ENCODE measurements at regions not wholly inside any gene's neighbourhood (a gene's known extent, or its start where the extent isn't known, plus 50 kb on each side); places are given as distances from the start of the nearest gene placed in this dataset.
"Not testable (repeated sequence)": the region's sequence is repeated elsewhere in the genome, so short reads cannot be mapped to it uniquely, and the experiment has no call there.

DNA sequence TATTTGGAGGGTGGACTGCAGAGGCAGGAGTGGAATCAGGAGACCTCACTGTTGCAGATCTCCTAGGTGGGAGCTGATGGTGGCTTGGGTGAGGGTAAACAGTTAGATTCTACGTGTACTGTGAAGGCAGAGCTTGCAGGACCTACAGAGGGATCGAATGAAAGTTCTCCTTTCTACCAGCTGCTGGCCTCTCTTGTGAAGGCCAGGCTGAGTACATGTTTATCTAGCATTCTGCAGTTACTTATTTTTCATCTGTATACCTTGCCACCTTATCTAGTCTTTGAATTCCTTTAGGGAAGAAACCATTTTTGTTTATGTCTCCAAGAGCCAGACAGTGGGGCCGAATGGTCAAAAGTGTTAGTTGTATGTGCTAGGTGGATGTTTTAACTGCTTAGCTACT, 57.6 kb downstream of the PTTG1 start:
- DNase-seq, result no peak

- DNase-seq, result no peak
Observed at GRCh38 chr5:160479926-160480325, 58.3 kb downstream of the PTTG1 start.

GRCh38 chr5:160480652-160481051, 59.0 kb downstream of the PTTG1 start:
- no peak for DNase-seq

- DNase-seq, result no peak
Observed at GRCh38 chr5:160484678-160485077, 63.0 kb downstream of the PTTG1 start.

- no peak for DNase-seq
Observed at GRCh38 chr5:160485364-160485969, 63.8 kb downstream of the PTTG1 start.

GRCh38 chr5:160486573-160486972, 64.9 kb downstream of the PTTG1 start:
- peak; percentile 56 for DNase-seq

DNA sequence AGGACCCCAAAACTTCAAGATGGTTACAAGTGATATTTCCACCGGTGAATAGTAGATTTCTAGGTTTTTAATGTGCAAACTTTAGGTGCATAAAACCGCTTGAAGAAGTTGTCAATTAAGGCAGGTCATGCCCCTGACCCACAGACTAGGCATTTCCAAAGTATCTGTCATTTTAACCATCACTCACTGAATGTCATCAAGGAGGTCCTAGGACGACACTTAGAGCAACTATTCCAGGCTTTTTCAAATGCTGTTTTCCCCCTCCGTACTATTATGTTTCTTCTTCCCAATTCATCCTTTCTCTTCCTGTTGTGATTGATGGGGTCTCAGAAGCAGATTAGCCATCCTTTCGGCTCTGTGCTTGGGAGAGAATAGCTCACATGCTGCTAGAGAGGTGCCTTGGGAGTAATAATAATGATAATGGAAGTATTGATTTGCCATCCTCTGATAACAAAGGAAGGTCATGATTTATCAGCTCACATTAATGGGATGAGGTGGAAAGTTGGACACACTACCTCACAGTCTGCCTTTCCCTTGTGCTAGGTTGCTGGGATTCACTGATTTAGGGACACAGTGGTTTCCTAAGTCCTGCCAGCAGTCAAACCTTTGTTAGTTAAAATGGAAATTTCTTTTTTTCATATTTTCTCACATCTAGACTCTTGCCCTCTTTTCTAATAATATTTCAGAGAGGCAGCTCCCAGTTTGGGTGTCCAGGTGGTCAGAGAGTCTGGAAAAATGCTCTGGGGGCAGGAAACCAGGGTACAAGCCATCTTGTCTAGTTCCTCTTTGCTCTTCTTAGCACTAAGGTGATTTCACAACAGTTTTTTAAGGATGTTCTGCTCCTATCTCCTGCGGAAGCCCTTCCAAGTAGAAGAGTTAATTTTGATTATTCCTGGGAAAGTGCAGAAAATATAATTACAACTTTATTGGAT, 67.0 kb downstream of the PTTG1 start:
- DNase-seq, result no peak

DNA sequence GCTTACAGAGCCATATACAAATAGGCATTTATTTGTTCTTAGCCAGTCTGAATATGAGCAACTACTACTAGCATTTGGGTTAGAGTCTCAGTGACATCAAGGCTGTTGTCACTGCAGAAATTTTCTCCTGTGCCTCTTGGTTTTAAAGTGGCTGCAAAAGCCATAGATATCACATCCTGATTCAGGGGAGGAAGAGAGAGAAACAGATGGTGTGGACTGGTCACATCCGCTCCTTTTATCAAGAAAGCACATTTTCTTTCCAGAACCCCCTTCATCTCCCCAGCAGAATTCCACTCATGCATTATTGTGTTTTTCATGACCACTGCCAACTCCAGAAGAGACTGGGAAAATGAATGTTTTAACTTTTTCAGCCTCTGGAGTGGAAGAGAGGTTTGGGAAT, 69.8 kb downstream of the PTTG1 start:
- DNase-seq, result no peak

DNA sequence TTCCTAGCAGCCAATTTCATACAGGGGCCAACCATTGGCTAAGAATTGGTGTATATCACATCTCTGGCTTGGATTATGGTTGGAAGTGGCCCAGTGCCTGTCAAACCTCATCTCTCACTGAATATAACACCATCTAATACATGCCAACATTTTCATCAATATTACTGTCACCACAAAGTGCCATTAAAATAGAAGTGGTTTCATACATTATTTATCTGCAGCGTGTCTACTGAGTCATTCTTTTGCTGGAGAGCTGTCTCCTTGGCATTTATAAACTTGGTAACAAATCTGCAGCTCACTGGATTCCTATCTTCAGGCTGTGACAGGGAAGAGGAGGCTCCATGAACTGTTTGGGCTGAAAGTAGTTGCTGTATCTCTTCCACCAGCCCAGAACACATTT, 70.9 kb downstream of the PTTG1 start:
- DNase-seq, result no peak

- no peak for DNase-seq
Observed at GRCh38 chr5:160493806-160494338, 72.2 kb downstream of the PTTG1 start.

DNA sequence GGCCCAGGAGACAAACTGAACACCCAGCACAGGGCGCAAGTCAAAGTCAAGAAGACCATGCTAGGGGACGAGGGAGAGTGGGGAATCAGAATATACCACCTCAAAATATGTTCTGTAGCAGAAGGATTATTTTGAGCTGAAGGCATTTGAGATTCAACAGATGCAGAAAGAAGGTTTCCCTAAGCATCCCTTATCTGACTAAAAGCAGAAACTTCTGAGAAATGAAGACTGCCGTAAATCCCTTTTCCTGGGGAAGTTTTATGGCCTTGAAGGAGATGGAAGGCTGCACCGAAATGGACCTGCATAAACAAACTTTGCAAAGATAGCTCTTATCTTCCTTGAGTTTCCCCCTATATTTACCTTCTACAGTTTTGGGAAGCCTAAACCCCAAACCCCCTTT, 72.8 kb downstream of the PTTG1 start:
- no peak for DNase-seq

GRCh38 chr5:160496334-160496733, 74.7 kb downstream of the PTTG1 start:
- DNase-seq, result peak; percentile 41

- no peak for DNase-seq
Observed at GRCh38 chr5:160496784-160497183, 75.1 kb downstream of the PTTG1 start.

GRCh38 chr5:160497878-160498277, 76.2 kb downstream of the PTTG1 start:
- no peak for DNase-seq

DNA sequence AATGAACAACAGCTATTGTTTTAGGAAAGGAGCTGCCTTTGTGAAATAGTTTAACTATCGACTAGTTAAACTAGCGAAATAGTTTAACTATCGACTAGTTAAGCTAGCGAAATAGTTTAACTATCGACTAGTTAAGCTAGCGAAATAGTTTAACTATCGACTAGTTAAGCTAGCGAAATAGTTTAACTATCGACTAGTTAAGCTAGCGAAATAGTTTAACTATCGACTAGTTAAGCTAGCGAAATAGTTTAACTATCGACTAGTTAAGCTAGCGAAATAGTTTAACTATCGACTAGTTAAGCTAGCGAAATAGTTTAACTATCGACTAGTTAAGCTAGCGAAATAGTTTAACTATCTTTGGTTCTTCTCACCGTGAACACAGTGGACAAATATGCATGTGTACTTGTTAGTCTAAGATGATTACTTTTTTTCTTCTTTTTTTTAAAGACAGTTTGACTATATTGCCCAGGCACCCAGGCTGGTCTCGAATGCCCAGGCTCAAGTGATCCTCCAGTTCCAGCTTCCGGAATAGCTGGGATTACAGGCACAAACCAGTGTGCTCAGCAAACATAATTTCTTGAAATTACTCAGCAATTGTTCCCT, 76.9 kb downstream of the PTTG1 start:
- DNase-seq, result not testable (repeated sequence)

DNA sequence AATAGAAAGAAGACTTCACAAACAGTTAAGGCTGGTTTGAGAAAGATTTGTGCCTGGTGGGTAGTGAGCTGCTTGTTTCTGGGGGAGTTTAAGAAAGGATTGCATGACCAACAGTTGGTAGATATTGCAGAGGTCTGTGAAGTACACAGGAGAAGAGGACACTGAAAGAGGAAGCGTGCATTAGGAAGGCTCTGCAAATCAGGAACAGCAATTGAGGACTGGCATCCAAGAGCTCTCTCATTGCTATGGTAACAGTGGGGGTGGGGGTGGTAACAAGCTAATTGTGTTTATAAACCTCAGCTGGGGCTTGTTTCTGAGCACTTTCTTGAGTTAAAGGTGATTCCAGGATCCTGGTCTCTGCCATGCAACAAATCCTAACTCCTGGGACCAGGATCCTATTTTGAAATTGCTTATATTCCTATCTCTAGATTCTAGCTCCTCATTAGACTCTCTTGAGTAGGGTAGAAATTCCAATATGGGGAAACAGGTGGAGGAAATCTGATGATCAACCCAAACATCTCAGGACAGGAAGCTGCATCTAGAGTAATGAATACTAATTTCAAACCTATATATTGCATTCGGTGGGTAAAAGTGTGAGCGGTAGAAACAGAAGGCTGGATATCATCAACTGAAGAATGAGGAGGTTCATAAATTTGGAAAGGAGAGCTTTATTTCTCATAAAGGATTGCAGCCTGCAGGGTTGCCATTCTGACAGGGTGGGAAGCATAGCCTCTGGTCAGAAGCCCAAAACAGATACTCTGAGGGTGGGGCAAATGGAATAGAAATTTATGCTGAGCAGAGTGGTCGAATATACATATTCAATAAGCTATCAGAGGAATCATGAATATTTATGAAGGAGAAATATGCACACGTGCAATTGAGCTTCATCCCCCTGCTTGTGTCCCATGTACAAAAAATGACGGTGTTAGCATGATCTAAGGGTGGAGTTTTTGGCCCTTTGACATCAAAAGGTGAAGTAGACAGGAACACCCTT, 79.4 kb downstream of the PTTG1 start:
- DNase-seq, result no peak

GRCh38 chr5:160504906-160505305, 83.3 kb downstream of the PTTG1 start:
- DNase-seq, result no peak

DNA sequence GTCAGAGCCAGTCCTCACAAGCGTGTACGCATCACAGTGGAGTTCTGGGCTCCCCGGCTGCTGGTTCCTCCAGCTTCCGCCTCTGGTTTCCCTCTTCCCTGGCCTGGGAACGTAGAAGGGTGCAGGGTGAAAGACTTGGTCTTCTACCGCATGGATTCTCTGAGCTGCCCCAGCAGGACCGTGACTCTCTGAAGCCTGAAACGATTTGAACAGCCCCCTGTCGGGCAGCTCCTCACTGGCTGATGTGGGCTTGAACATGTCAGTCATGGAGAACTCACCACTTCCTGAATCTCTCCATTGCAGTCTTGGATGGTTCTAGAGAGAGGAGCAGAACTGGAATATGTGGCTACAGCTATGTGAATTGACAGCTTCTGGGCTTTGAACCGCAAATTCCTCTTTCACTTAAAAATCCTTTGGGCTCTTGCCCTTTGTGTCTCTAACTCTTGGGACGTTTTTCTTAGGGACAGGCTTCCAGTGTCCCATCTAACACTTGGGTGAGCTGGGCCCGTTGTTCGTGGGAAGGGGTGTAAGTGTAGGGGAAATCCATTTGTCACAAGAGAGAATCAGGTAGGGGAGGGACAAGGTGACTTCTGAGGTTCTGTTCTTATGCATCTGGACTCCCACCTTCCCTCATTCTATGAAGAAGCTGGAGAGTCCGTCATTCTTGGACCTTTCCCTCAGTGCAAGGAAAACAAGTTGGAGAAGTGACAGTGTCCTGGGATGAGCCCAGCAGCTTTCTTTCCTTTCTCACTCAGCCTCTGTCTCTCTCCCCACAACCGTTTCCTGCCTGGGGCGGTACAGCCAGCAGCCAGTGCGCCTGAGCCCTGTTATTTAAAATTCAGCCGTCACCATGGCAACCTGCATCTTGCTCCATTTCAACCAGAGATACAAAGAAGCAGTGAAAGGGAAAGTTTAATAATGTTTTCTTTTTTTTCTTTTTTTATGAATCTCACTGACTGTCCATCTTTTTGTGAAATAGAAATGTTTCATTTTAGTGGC, 84.7 kb downstream of the PTTG1 start:
- DNase-seq, result peak; percentile 74

- DNase-seq, result peak; percentile 52
Observed at GRCh38 chr5:160507221-160507721, 85.6 kb downstream of the PTTG1 start.

- DNase-seq, result peak; percentile 66
Observed at GRCh38 chr5:160508780-160509361, 87.2 kb downstream of the PTTG1 start.
